Activated T-cell treated with anti-CD3 and anti-CD28 coated beads for 24 hours (primary cell): ENCODE measurements at regions not wholly inside any gene's neighbourhood (a gene's known extent, or its start where the extent isn't known, plus 50 kb on each side); places are given as distances from the start of the nearest gene placed in this dataset.

Experiments used
- DNase-seq: peaks from one replicate; pipeline ENCODE4 v3.0.0-alpha.2; 2020; ENCODE audit warnings: low read depth

DNA sequence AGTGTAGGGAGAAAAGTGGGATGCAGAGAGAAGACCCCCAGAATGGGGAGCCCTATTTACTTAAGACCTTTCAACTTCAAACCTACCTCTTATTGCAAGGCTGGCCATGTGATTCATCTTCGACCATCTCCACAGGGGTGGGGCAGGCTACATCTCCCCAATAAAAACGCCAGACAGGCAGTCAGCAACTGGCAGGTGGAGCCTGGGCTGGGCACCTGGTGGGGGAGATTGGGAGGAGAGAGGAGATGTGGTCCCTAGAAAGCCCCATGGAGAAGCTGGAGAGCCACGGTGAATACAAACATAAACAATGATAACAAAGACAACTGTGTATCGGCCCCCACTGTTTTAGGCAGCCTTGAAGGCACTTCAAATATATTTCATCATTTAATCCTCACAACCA lies 336.7 kb upstream of the PROX1 start:
- no peak for DNase-seq

- DNase-seq: no peak
Measured at GRCh38 chr1:213652109-213652508, 335.7 kb upstream of the PROX1 start.

- DNase-seq: no peak
Measured at GRCh38 chr1:213656039-213656438, 331.7 kb upstream of the PROX1 start.

- no peak for DNase-seq
Measured at GRCh38 chr1:213656503-213656902, 331.3 kb upstream of the PROX1 start.

DNA sequence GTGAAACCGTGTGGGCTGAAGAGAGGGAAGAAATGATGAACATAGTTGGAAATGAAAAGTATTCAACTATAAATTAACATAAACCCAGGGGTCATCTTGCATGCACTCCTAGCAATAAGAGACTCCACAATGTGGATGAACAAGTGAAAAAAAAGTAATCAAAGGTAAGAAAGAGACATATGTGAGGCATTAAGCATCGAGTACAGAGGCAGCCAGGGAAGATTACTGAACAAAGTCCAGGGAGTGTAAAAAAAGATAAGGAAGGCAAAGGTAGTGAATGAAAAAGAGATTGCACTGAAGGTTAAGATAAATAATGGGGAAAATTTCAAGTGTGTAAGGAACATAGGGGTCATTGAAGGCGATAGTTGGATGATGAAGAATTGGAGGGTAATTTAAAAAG lies 330.8 kb upstream of the PROX1 start:
- no peak for DNase-seq

DNA sequence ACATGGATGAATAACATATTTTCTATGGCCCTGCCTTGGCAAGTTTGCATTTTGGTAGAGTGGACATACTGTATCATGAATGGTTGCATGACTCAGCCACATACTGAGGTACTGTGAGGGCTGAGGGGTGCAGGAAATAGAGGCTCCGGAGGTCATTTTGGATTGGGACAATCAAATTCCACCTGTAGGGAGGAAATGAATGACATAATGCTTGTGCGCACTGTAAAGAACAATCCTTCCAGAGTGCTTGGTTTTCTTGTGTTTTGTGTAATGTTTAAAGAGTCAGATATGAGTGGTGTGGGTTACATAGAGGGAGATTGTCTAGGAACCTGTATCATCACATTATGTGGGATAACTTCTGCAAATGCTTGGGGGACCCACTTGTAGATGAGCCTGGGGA lies 329.9 kb upstream of the PROX1 start:
- no peak for DNase-seq

GRCh38 chr1:213658457-213658856 lies 329.3 kb upstream of the PROX1 start:
- no peak for DNase-seq

DNA sequence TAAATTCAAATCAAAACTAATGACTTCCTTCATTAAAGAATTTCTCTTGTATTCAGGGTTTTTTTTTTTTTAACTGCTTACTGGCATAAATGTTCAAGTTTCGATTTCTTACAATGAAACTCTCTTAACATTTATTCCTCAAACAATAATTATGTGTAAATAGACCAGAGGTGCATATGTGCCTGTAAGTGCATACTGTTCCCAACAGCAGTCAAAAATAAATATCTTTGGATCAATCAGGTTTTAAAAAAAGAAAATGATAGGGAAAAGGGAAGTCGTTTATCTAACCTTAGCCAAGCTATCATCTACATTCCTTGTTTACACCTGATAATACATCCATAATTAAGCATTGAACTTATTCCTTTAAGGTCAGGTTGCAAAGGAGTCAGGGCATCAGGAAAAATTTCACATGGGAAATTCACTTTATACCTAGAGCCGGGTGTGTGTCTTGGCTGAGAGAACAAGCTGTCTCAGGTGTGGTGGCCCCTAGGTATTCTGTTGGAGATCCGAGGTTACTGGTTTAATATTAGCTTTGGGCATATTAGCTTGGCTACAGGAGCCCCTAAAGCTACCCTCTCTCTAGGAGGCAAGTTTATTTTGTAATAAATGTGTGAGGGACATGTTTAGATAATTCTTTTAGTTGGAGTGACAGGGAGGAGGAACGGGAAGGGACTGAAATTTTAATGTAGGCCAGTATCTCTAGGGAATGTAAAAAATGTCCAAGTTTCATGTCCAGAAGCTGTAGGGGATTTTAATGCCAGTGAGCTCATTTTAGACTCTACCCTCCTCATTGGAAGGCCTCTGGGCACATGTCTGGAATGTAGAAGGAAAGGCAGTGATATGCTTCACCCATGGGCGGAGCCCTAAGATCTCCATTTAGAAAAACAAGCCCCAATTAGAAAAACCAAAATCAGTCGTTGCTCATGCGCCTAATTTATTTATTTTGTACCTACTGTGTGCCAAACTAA lies 327.9 kb upstream of the PROX1 start:
- no peak for DNase-seq

GRCh38 chr1:213661302-213661701 lies 326.5 kb upstream of the PROX1 start:
- DNase-seq: no peak

- DNase-seq: no peak
Measured at GRCh38 chr1:213666113-213666512, 321.7 kb upstream of the PROX1 start.

DNA sequence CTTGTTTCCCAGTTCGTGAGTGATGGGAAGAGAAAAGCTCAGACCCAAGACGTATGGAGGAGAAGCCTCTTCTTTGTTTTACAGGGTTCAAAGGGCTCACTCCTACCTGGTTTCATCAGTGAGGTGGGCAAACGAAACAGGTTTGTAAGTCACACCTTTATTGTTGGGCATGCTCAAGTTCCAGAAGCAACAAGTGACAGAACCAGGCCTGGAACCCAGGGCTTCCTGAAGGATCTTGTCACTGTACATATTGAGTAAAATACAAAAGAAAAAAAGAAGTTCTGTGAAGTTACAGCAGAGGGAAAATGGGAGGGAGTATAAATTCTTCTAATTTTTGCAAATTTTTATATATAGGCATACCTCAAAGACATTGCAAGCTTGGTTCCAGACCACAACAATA lies 320.9 kb upstream of the PROX1 start:
- no peak for DNase-seq

GRCh38 chr1:213669512-213669911 lies 318.3 kb upstream of the PROX1 start:
- DNase-seq: no peak

DNA sequence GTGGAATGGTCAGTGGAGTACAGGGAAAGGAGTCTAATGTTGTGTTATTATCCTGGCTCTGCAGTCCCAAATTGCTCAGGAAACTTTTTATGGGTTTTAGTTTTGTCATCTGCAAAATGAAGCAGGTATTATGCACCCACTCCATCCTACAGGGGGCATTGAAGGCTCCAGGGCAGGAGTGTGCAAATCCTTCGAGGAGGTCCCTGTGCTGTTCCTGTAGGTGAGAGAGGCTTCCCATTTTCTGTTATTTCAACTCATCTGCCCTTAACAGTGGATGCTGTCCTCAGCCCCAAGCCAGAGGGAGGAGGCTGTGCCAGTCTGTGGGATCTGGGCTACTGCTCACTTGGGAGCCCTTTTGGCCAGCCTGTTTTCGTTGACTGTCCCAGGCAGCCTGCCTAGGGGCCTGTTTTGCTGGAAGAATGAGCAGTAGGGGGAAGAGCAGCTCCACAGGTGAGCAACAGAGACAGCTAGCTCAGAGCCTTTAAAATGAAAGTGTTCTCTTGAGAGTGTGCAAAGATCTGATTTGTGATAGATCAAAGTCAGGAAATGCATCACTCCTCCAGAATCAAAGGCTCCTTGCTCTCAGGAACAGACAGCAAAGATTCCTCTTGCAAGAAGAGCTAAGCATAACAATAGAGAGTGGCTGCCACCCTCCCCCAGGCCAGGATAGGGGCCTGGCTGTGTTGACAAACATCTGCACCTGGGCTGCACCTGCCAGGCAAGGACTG lies 317.6 kb upstream of the PROX1 start:
- no peak for DNase-seq

- DNase-seq: no peak
Measured at GRCh38 chr1:213670692-213671023, 317.1 kb upstream of the PROX1 start.

DNA sequence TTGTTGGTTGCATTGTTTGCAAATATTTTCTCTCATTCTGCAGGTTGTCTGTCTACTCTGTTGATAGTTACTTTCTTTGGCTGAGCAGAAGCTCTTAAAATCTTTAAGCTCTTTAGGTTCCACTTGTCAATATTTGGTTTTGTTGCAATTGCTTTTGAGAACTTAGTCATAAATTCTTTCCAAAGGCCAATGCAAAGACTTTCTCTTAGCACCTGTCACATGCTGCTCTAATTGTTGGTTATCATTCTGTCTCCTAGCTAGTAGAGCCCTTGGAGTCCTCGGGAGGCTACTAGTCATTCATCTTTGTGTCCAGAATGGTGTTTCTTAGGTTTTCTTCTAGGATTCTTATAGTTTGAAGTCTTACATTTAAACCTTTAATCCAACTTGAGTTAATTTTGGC lies 312.7 kb upstream of the PROX1 start:
- DNase-seq: no peak

- DNase-seq: no peak
Measured at GRCh38 chr1:213676736-213677135, 311.0 kb upstream of the PROX1 start.

- DNase-seq: no peak
Measured at GRCh38 chr1:213678348-213678747, 309.4 kb upstream of the PROX1 start.

GRCh38 chr1:213678753-213679152 lies 309.0 kb upstream of the PROX1 start:
- no peak for DNase-seq

GRCh38 chr1:213679153-213679552 lies 308.6 kb upstream of the PROX1 start:
- DNase-seq: no peak

DNA sequence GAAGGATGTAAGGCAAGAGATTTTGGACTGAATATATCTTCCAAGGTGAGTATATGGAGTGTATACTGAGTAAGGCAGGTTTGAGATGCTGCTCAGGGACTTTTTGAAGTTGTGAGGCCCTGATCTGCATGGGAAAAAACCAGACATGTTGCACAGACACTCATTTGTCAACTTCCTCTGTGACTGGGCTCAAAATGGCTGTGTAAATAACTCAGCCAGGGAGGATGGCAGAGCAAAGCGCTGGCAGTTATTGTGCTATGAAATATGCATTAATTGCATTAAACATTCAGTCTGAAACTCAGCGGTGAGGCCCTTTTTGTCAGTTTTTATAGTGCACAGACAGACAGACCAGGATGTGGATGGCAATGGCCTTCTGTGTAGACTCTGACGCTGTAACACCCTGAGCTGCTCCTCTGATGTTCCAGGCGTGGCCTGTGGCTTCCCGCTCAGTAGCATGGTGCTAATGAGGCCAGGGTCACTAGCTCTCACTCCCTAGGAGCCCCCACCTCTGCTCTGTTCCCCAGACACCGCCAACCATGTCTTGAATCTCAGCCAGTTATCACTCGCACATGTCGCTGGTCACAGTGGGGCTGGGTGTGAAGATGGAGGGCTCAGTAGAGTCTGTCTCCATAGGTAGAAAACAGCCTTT lies 307.0 kb upstream of the PROX1 start:
- DNase-seq: no peak

- no peak for DNase-seq
Measured at GRCh38 chr1:213681788-213682340, 305.9 kb upstream of the PROX1 start.

DNA sequence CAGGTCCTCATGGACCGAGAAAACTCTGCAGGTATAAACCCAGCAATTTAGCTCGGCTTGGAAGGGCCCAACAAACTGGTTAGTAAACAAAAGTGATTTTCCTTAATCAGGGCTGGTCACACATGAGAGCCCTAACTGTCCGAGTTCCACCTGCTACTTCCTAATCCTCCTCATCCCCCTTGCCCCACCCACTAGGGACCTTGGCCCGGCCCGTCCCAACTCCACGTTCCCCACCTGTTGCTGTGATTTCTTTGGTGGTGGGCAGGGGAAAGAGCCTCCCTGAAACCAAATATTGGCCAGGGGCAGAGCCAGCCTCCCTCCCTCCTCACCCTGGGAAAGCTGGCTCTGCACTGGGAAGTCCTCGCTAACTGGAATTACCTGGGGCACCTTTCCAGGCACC lies 304.2 kb upstream of the PROX1 start:
- DNase-seq: no peak

GRCh38 chr1:213684454-213684853 lies 303.3 kb upstream of the PROX1 start:
- DNase-seq: no peak
